ENCODE measurements at regions not wholly inside any gene's neighbourhood (a gene's known extent, or its start where the extent isn't known, plus 50 kb on each side); places are given as distances from the start of the nearest gene placed in this dataset.

GRCh38 chr11:40023724-40024123, 1435.7 kb downstream of the LRRC4C start:
- TF ChIP-seq CTCF (conservative IDR thresholded peaks at IDR 0.05 in 1 of 2, IDR thresholded peaks at IDR 0.05 in 1 of 2; ENCODE audit: extremely low read depth in 1 of 2, insufficient read depth in 1 of 2, low read depth in 1 of 2, low read length in 2 of 2) = no peak
- TF ChIP-seq EZH2 (IDR thresholded peaks at IDR 0.05; ENCODE audit: borderline replicate concordance, low read length) = no peak
